Right lobe of liver (tissue), 6 donors: ENCODE measurements at regions not wholly inside any gene's neighbourhood (a gene's known extent, or its start where the extent isn't known, plus 50 kb on each side); places are given as distances from the start of the nearest gene placed in this dataset.

ENCODE experiments used
- ATAC-seq, 4 donors: fragments of 200-7000 bp; cut with Tn5 transposase; one replicate each; pipeline ENCODE4 v1.9.1; 2020; ENCODE audit warnings: mild to moderate bottlenecking in 4 of 4, moderate library complexity in 4 of 4
- DNase-seq, 3 donors: peaks; one replicate each; pipeline ENCODE4 v3.0.0-alpha.2; 2020
- H3K27ac ChIP-seq, 3 donors: fragments of 200-600 bp; one replicate each; pipeline ENCODE4 v1.8.0; 2022
- H3K27me3 ChIP-seq, 2 donors: fragments of 200-600 bp; one replicate each; pipeline ENCODE4 v1.8.0; 2022
- H3K36me3 ChIP-seq, 4 donors: fragments of 200-600 bp; sonication (generic) in 1 of 4; one replicate each; pipeline versions ENCODE4 v1.5.1 to v1.8.0; 2017 to 2022; ENCODE audit warnings: control low read depth in 1 of 4
- H3K4me1 ChIP-seq, 4 donors: fragments of 200-600 bp; sonication (generic) in 1 of 4; one replicate each; pipeline versions ENCODE4 v1.5.1 to v1.8.0; 2017 to 2022; ENCODE audit warnings: control low read depth in 1 of 4
- H3K4me3 ChIP-seq, 3 donors: fragments of 200-600 bp; one replicate each; pipeline ENCODE4 v1.8.0; 2022
- H3K9me3 ChIP-seq, 4 donors: fragments of 200-600 bp; sonication (generic) in 1 of 4; one replicate each; pipeline versions ENCODE4 v1.5.1 to v1.8.0; 2017 to 2022; ENCODE audit warnings: control low read depth in 1 of 4
- CTCF ChIP-seq, 4 donors: fragments of 200-600 bp in 3 of 4; fragments of 450-650 bp in 1 of 4; IDR thresholded peaks; one replicate each; pipeline versions ENCODE4 v1.5.1 to v1.8.0; 2016 to 2022; ENCODE audit warnings: antibody characterized with exemption in 4 of 4, mild to moderate bottlenecking in 2 of 4
- POLR2A ChIP-seq: fragments of 450-650 bp; IDR thresholded peaks from one replicate; pipeline ENCODE4 v1.6.1; 2017; ENCODE audit warnings: antibody characterized with exemption, mild to moderate bottlenecking
- WGBS: methylation state at CpG from one replicate; pipeline ENCODE4 v1.1.6; 2018; ENCODE audit warnings: low coverage, low lambda C conversion rate; ENCODE audit not compliant: insufficient coverage; ENCODE audit errors: missing lambda C conversion rate; 5-methylcytosine and 5-hydroxymethylcytosine counted together
- intact Hi-C, 2 donors: fragments of 100-400 bp; cut with DNase I; formaldehyde crosslinking; loops; one replicate each; pipeline versions ENCODE4 v1.11.2 to v1.14.1; 2022
- donor health status: DM: no; HTN: yes; CAD: no.
- donor health status: DM: no; HTN: no; CAD: no.
- donor health status: DM: no; HTN: no; CAD: no.
- donor health status: DM: no; HTN: yes; CAD: no.
- donor health status: DM: no; HTN: yes; CAD: no.

- no peak overlapping the region for H3K27ac ChIP-seq
- H3K27me3 ChIP-seq = no peaks in the 10 kb centered on the region
- no peaks in the 10 kb centered on the region for H3K4me1 ChIP-seq
- H3K9me3 ChIP-seq = no peaks in the 10 kb centered on the region
- TF ChIP-seq POLR2A (no peak), CTCF (IDR thresholded peaks at IDR 0.05) (no peak)
- no peak overlapping the region for H3K4me3 ChIP-seq
- ATAC-seq = no peak
- WGBS = 67% methylated on average over 10 of the region's 13 CpGs
- H3K36me3 ChIP-seq = no peaks in the 10 kb centered on the region
- DNase-seq = peak in 1 of 3 donors; percentile 33
- intact Hi-C loops = no loop called here
These were observed 970.4 kb downstream of the BRD1 start for GRCh38 chr22:48857202-48857805.

GRCh38 chr22:48856308-48856615 is 971.4 kb downstream of the BRD1 start:
- Histone ChIP-seq H3K27me3 (no peaks in the 10 kb centered on the region), H3K36me3 (no peaks in the 10 kb centered on the region), H3K4me1 (no peaks in the 10 kb centered on the region), H3K4me3 (no peak overlapping the region), H3K9me3 (no peaks in the 10 kb centered on the region), H3K27ac (no peak overlapping the region)
- intact Hi-C loops = no loop called here
- DNase-seq (no peak), ATAC-seq (no peak)
- WGBS = 73% methylated on average over 2 of the region's 8 CpGs
- TF ChIP-seq POLR2A (no peak), CTCF (IDR thresholded peaks at IDR 0.05) (no peak)

GRCh38 chr22:48855593-48856307 is 971.9 kb downstream of the BRD1 start:
- Histone ChIP-seq H3K36me3 (no peaks in the 10 kb centered on the region), H3K4me1 (no peaks in the 10 kb centered on the region), H3K4me3 (no peak overlapping the region), H3K27me3 (no peaks in the 10 kb centered on the region), H3K27ac (no peak overlapping the region), H3K9me3 (no peaks in the 10 kb centered on the region)
- intact Hi-C loops = no loop called here
- no peak for ATAC-seq
- peak in 1 of 3 donors; percentile 24 for DNase-seq
- 80% methylated on average over 1 of the region's 9 CpGs for WGBS
- no peak for TF ChIP-seq POLR2A
- no peak for TF ChIP-seq CTCF (IDR thresholded peaks at IDR 0.05)

GRCh38 chr22:48855013-48855412 is 972.7 kb downstream of the BRD1 start:
- H3K27ac ChIP-seq = no peak overlapping the region
- DNase-seq = no peak
- no peak for TF ChIP-seq CTCF (IDR thresholded peaks at IDR 0.05)
- TF ChIP-seq POLR2A = no peak
- 43% methylated on average over 1 of the region's 1 CpG for WGBS
- ATAC-seq = no peak
- no peaks in the 10 kb centered on the region for H3K9me3 ChIP-seq
- no peaks in the 10 kb centered on the region for H3K36me3 ChIP-seq
- H3K4me3 ChIP-seq = no peak overlapping the region
- no peaks in the 10 kb centered on the region for H3K4me1 ChIP-seq
- H3K27me3 ChIP-seq = no peaks in the 10 kb centered on the region
- intact Hi-C loops = no loop called here
